HFFc6 (cell line): ENCODE measurements at regions not wholly inside any gene's neighbourhood (a gene's known extent, or its start where the extent isn't known, plus 50 kb on each side); places are given as distances from the start of the nearest gene placed in this dataset.

Source experiments
- DNase-seq: peaks from one replicate; pipeline ENCODE4 v3.0.0-alpha.2; 2018
- H3K27ac Mint-ChIP-seq: 2 replicates; pipeline ENCODE4 v1.8.0; 2020; ENCODE audit warnings: mild to moderate bottlenecking, mixed read lengths
- H3K27me3 Mint-ChIP-seq: 2 replicates; pipeline ENCODE4 v1.8.0; 2021; ENCODE audit warnings: mild to moderate bottlenecking, moderate library complexity, mixed read lengths; ENCODE audit not compliant: insufficient read depth
- H3K36me3 Mint-ChIP-seq: 2 replicates; pipeline ENCODE4 v1.8.0; 2021; ENCODE audit warnings: low read depth, mixed read lengths
- H3K4me1 Mint-ChIP-seq: 2 replicates; pipeline ENCODE4 v1.8.0; 2020; ENCODE audit warnings: low read depth, mixed read lengths
- H3K4me3 Mint-ChIP-seq: 2 replicates; pipeline ENCODE4 v1.8.0; 2020; ENCODE audit warnings: mild to moderate bottlenecking, moderate library complexity, mixed read lengths
- H3K9me3 Mint-ChIP-seq: 2 replicates; pipeline ENCODE4 v1.8.0; 2020; ENCODE audit warnings: mild to moderate bottlenecking, mixed read lengths
- TF ChIP-seq, protein P1 (sequence below): fragments of 200-600 bp; sonication (generic); IDR thresholded peaks from 2 replicates; pipeline ENCODE4 v1.5.0; 2021; ENCODE audit warnings: antibody characterized with exemption, mild to moderate bottlenecking

DNA sequence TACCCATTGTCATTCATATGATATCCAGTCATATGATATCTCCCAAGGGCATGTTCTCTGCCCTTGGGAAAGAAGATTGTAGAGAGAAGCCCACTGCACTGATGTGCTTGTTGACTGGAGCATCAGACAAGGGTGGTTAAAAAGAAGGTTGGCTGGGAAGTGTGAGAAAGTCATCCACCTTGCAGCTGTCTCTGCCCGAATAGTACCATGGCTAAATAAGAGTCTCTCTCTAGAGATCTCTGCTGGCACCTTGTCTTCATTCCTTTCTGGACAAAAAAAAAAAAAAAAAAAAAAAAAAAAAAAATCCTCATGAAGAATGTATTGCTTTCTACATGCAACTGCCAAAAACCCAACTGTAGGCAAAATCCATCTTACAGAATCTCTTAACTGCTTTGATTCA, 349.7 kb upstream of the ESRRG start:
- DNase-seq: no peak
- Mint-ChIP-seq H3K4me1 (no peaks in the 10 kb centered on the region), H3K9me3 (peaks cover 5% of the 10 kb centered on the region; the same call in 1 of the 2 replicates), H3K36me3 (no peaks in the 10 kb centered on the region), H3K4me3 (no peak overlapping the region), H3K27me3 (no peaks in the 10 kb centered on the region), H3K27ac (no peak overlapping the region)
- TF ChIP-seq, protein P1, sequence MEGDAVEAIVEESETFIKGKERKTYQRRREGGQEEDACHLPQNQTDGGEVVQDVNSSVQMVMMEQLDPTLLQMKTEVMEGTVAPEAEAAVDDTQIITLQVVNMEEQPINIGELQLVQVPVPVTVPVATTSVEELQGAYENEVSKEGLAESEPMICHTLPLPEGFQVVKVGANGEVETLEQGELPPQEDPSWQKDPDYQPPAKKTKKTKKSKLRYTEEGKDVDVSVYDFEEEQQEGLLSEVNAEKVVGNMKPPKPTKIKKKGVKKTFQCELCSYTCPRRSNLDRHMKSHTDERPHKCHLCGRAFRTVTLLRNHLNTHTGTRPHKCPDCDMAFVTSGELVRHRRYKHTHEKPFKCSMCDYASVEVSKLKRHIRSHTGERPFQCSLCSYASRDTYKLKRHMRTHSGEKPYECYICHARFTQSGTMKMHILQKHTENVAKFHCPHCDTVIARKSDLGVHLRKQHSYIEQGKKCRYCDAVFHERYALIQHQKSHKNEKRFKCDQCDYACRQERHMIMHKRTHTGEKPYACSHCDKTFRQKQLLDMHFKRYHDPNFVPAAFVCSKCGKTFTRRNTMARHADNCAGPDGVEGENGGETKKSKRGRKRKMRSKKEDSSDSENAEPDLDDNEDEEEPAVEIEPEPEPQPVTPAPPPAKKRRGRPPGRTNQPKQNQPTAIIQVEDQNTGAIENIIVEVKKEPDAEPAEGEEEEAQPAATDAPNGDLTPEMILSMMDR: no peak

DNA sequence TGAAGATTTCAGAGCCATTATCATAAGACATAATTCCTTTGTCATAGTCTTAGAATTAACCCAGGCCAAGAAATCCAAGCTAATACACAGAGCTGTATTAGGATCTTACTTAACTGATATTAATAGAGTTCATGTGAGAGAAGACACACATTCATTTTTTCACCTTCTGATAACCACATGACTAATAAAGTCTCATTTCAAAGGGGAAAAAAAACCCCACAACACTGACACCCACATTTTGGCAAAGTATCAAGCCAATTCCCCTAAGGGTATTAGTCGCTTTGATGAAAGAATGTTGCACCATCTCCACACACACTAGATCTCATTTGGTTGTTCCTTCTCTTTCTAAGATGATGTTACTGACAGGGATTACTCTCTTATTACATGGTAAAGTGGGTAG, 344.4 kb upstream of the ESRRG start:
- H3K27me3 Mint-ChIP-seq: no peaks in the 10 kb centered on the region; the same call in 1 of the 2 replicates
- no peaks in the 10 kb centered on the region for H3K4me1 Mint-ChIP-seq
- TF ChIP-seq, protein P1: no peak
- peaks cover 6% of the 10 kb centered on the region; the same call in 1 of the 2 replicates for H3K9me3 Mint-ChIP-seq
- no peak overlapping the region for H3K4me3 Mint-ChIP-seq
- H3K36me3 Mint-ChIP-seq: no peaks in the 10 kb centered on the region
- H3K27ac Mint-ChIP-seq: no peak overlapping the region
- no peak for DNase-seq

GRCh38 chr1:217066794-217067193, 343.6 kb upstream of the ESRRG start:
- TF ChIP-seq, protein P1: no peak
- no peak overlapping the region for H3K27ac Mint-ChIP-seq
- no peaks in the 10 kb centered on the region for H3K36me3 Mint-ChIP-seq
- peaks cover 6% of the 10 kb centered on the region; the same call in 1 of the 2 replicates for H3K9me3 Mint-ChIP-seq
- no peaks in the 10 kb centered on the region for H3K4me1 Mint-ChIP-seq
- H3K4me3 Mint-ChIP-seq: no peak overlapping the region
- H3K27me3 Mint-ChIP-seq: no peaks in the 10 kb centered on the region; the same call in 1 of the 2 replicates
- DNase-seq: no peak

- Mint-ChIP-seq H3K4me1 (no peaks in the 10 kb centered on the region), H3K9me3 (peaks cover 13% of the 10 kb centered on the region; the same call in 1 of the 2 replicates), H3K27me3 (no peaks in the 10 kb centered on the region; the same call in 1 of the 2 replicates), H3K4me3 (no peak overlapping the region), H3K36me3 (no peaks in the 10 kb centered on the region), H3K27ac (no peak overlapping the region)
- TF ChIP-seq, protein P1: no peak
- no peak for DNase-seq
Measured at GRCh38 chr1:217063172-217063908, 340.1 kb upstream of the ESRRG start.

GRCh38 chr1:217062586-217062985, 339.4 kb upstream of the ESRRG start:
- TF ChIP-seq, protein P1: no peak
- no peaks in the 10 kb centered on the region for H3K4me1 Mint-ChIP-seq
- peaks cover 12% of the 10 kb centered on the region; the same call in 1 of the 2 replicates for H3K9me3 Mint-ChIP-seq
- no peak overlapping the region for H3K4me3 Mint-ChIP-seq
- H3K36me3 Mint-ChIP-seq: no peaks in the 10 kb centered on the region
- DNase-seq: no peak
- H3K27ac Mint-ChIP-seq: no peak overlapping the region
- H3K27me3 Mint-ChIP-seq: no peaks in the 10 kb centered on the region; the same call in 1 of the 2 replicates
